Hypothalamus (tissue), 51 donors: ENCODE measurements at regions not wholly inside any gene's neighbourhood (a gene's known extent, or its start where the extent isn't known, plus 50 kb on each side); places are given as distances from the start of the nearest gene placed in this dataset.

Experiments
- DNase-seq, 51 donors: peaks; one replicate each; lab custom pipeline; 2025; lab: John Stamatoyannopoulos, UW

GRCh38 chr18:60951091-60951490 is 382.1 kb upstream of the CDH20 start:
- no peak for DNase-seq

DNA sequence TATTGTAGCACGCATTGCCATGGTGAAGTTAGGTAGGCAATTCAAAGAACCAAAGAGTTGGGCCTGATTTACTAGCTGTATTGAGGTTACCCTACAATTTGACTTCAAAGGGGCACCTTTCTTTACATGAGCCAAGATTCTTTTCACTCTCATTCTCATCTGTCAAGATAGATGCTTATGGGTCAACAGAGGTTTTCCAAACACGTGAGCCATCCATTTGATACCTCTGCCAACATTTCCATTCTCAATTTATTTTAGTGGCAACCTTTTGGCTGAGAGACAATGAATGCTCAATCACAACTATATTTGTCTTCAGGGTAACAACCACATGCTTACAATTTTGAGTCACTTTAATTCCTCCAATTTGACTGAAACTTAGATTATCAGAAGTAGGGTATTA is 370.6 kb upstream of the CDH20 start:
- DNase-seq = no peak

- no peak for DNase-seq
These were observed 367.4 kb upstream of the CDH20 start for GRCh38 chr18:60965856-60966255.

DNA sequence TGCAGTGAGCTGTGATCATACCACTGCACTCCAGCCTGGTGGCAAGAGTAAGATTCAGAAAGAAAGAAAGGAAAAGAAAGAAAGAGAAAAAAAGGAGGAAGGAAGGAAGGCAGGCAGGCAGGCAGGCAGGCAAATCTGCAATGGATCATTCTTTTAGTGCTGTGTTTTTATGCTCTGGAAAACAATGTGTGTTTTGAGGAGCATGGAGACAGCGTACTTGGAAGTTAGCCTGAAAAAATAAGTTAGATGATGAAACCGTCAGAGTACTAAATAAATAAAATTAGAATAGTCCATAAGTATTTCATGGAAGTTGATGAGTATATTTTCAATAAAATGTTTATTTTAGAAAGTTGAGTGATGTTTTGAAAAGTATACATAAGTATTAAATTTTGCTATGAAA is 366.4 kb upstream of the CDH20 start:
- DNase-seq = no peak

- no peak for DNase-seq
These were observed 357.8 kb upstream of the CDH20 start for GRCh38 chr18:60975420-60975819.

GRCh38 chr18:60976976-60977375 is 356.3 kb upstream of the CDH20 start:
- DNase-seq = no peak

- no peak for DNase-seq
These were observed 354.9 kb upstream of the CDH20 start for GRCh38 chr18:60978338-60978737.

- no peak for DNase-seq
These were observed 352.7 kb upstream of the CDH20 start for GRCh38 chr18:60980422-60981005.

GRCh38 chr18:60981682-60982328 is 351.4 kb upstream of the CDH20 start:
- no peak for DNase-seq

GRCh38 chr18:60982329-60982695 is 350.9 kb upstream of the CDH20 start:
- no peak for DNase-seq

GRCh38 chr18:60982928-60983327 is 350.3 kb upstream of the CDH20 start:
- DNase-seq = no peak

DNA sequence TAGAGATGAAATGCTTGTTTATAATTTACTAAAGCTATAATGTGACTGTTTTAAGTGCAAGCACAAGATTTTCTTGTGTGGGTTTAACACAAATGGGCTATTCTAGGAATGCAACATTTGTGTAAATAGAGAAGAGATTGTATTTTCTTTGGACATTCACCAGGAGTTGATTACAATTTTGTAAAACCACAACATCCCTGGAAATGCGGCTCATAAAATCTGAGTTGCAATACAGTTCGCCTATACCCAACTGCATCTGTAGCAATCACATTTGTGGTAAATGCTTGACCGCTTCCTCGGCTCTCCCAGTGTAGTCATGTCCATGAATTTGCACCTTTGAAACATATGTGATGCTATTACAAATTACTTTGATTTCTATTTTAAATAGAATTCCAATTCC is 348.7 kb upstream of the CDH20 start:
- no peak for DNase-seq

- no peak for DNase-seq
These were observed 345.3 kb upstream of the CDH20 start for GRCh38 chr18:60987963-60988362.

DNA sequence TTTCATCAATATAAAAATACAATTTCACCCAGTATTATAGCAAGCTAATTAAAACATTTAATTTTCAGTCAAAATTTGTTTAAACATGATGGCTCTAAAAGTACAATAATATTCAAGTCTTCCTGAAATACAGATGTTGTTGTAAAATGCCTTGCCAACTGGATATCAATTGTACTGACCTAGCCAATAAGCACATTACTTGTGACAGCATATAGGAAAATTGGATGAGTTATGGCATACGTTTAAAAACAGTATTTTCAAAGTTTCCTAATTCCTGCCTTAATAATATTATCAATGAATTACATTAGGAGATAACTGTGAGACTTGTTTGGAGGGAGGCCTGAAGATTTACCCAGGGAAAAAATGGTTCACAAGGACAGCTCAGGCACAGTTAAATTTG is 336.9 kb upstream of the CDH20 start:
- no peak for DNase-seq

DNA sequence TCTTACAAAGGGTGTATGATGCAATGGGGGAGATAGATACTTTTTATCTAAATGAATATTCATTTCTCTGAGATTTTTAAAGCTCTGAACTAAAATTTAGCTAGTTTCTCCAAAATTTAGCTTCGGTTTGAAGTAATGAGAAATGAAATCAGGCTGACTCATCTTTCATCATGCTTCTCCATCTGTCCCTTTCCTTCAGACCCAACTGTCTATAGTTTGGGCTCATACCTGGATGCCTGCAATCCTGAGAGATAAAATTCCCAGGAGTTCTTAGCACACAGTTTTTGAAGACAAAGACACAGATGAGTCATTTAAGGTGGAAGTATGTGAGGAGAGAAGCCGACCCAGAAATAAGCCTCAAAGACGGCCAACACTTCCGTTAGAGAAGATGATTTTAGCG is 336.4 kb upstream of the CDH20 start:
- no peak for DNase-seq

DNA sequence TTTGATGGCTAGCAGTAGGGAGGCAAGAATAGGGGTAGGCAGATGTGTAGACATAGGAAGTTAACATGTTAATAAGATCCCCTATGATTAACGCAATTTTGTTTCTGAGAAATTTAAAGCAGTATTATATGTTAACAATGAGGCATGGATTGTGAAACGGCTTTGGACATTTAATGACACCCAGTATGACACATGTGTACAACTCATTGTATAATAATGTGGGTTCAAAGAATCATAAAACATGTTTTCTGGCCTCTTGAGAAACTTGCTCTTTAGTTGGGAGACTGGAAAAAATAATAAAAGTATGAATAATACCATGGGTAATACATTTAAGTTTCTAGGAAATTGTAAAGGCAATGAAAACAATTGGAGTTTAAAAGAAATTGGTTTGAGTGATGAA is 332.1 kb upstream of the CDH20 start:
- no peak for DNase-seq

DNA sequence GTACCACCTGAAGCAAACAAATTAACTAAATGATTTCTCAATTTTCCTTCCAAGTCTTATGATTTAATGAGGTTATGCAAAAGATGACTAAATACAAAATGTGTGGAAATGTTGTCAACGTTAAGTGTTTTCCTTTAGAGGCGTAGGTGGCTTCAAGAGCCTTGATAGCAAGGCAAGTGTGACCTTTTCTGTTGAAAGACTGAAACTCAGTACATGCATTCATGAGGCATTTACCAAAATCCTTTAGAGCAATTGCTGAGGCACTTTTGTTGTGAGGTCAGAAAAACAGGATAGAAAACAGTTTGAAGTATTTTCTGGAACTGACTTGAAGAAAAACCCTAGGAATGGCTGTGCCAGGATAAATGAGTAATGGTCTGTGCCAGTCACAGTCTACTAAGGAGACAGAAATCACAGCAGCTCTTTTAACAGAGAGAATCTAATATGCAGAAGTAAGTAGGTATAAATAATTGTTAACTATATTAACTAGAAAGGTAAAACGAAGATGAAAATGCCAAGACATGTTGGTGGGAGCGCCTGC is 326.5 kb upstream of the CDH20 start:
- no peak for DNase-seq

DNA sequence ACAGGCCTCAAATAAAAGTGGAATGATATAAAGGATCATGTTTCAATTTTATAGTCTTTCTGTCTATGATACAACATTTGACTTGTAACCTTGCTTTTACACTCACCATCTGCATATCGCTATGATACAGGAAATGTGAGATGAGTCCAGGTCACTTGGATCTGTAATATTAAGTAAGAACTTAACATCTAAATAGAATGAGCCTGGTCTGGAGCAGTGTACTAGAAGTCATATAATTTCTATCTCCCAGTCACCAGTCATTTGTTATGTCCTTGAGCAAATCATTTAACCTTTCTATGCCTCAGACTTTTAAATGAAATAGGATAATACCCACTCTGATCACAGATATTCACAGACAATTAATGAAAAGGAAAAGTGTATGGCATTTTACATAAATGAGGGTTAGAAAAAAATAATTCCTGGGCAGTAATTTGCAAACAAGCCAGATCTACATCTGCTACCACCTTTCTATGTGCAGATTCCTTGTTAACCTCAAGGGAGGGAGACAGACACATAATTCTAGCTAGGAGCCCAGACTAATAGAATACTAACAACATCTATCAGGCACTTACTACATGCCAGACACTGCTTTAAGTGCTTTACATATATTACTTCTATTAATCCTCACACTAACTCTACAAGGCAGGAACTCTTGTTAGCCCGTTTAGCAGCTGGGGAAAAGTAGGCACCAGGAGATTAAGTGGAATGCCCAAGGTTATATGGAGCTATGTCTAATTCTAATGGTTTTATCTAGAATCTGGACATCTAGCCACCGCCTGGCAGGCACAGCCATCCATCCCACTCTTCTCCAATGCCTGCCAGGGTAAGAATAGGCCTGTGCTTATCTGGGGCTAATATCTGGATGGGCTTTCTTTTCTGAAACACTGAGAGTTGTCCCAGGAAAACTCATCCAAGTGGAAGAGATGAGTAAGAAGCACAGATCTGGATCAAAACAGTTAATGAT is 313.6 kb upstream of the CDH20 start:
- no peak for DNase-seq

DNA sequence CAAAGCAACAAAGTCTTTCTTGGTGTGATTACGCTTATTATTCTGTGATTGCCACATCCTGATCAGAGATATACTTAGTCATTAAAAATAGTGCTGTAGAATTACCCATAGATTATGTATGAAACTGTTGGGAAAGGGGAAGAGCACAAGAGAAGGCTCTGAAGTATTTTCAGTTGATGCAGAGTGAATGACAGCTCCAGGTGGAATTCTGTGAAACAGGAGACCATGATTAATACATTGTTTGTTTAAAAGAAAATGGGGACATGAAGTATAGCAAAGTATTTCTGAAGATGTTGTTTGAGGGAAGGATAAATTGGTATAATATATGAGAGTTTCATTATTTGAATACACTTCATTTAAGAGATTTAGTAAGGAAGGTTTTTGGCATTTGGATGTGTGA is 307.6 kb upstream of the CDH20 start:
- no peak for DNase-seq

DNA sequence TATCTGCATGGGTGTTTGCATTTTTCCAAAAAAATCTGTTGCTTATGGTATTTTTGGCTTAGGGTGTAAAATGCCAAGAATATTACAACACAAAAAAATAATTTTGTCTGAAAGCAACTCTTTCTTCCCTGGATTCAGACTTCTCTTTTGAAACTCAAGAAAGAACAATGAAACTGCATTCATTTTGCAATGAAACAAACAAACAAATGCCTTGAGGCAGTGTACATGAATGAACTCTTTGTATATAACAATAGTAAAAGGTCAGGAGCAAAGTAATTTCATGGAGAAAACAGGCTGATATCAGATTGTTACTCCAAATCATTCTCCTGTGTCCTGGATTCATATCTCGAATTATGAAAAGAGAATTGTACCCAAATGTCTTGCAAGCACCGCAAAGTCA is 301.6 kb upstream of the CDH20 start:
- DNase-seq = peak in 1 of 51 donors; percentile 61

DNA sequence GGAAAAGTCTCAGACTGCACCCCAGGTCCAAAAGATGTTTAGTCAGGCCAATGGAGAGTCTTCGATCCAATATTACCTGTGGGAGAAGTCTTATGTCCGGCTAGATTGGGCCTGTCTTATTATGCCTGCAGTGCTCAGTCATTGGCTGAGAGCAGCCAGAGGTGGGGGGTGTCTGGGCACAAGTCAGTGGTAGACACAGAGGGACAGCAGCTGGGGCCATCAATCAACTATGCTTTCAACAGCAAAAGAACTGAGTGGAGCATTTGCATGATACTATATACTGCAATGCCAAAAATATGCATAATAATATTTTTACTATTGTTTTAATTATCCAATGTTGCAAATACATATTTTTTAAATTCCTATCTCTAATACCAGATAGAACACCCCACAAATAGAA is 298.6 kb upstream of the CDH20 start:
- no peak for DNase-seq

DNA sequence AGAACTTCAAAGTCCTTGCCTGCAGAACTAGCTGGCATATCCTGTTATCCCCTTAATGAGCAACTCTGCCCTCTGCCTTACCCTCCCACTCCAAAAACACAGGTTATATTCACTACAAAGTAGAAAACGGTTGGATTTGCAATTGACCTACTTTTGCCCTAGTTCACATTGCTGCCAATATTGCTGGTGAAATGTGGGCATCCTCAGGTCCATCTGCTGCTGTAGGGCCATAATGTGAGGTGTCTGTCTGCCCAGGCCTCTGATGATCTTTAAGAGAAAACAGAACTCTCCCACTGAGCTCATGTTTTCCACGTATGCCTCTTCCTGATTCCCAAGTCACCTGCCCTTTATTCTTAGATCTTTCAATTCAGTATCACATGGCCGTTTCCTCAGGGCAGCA is 294.0 kb upstream of the CDH20 start:
- no peak for DNase-seq
